ENCODE measurements at regions not wholly inside any gene's neighbourhood (a gene's known extent, or its start where the extent isn't known, plus 50 kb on each side); places are given as distances from the start of the nearest gene placed in this dataset.

DNA sequence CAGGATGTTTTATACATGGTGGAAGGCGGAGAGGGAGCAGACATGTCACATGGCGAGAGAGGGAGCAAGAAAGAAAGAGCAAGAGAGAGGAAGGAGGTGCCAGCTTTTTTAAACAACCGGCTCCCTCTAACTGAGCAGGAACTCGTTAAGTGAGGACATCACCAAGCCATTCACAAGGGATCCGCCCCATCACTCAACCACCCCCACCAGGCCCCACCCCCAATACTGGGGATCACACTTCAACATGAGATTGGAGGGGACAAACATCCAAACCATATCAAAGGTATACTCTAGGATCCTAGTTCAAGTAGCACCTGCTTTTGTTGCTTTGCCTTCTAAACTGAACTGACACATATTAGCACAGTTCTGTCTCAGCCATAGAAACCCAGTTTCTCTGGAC is 141.9 kb upstream of the KLF14 start:
- Histone ChIP-seq H3K4me1 (ENCODE audit: insufficient read depth, low read length, poor library complexity, severe bottlenecking) (peaks cover 63% of the 10 kb centered on the region), H3K27ac (ENCODE audit: low read depth, low read length, poor library complexity, severe bottlenecking) (peak overlapping the region; percentile 35), H3K36me3 (ENCODE audit: insufficient read depth, low read length, poor library complexity, severe bottlenecking) (peaks cover 66% of the 10 kb centered on the region), H3K4me3 (ENCODE audit: low read depth, low read length, poor library complexity, severe bottlenecking) (no peak overlapping the region), H3K27me3 (replicated peaks; ENCODE audit: insufficient read depth, low read depth, low read length, poor library complexity) (no peaks in the 10 kb centered on the region), H3K9me3 (ENCODE audit: low read depth, low read length, poor library complexity, severe bottlenecking) (no peaks in the 10 kb centered on the region)
- CTCF ChIA-PET = interaction anchor here (1.8 kb wide), 1 partner anchor 21 kb away, joined by 7 read pairs; no protein-coding TSS in a partner anchor
- TF ChIP-seq EZH2 (IDR thresholded peaks at IDR 0.05; ENCODE audit: borderline replicate concordance, low read depth, low read length, poor library complexity, severe bottlenecking) = no peak
- TF ChIP-seq, protein P1, sequence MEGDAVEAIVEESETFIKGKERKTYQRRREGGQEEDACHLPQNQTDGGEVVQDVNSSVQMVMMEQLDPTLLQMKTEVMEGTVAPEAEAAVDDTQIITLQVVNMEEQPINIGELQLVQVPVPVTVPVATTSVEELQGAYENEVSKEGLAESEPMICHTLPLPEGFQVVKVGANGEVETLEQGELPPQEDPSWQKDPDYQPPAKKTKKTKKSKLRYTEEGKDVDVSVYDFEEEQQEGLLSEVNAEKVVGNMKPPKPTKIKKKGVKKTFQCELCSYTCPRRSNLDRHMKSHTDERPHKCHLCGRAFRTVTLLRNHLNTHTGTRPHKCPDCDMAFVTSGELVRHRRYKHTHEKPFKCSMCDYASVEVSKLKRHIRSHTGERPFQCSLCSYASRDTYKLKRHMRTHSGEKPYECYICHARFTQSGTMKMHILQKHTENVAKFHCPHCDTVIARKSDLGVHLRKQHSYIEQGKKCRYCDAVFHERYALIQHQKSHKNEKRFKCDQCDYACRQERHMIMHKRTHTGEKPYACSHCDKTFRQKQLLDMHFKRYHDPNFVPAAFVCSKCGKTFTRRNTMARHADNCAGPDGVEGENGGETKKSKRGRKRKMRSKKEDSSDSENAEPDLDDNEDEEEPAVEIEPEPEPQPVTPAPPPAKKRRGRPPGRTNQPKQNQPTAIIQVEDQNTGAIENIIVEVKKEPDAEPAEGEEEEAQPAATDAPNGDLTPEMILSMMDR (conservative IDR thresholded peaks at IDR 0.05; ENCODE audit: low read depth, low read length) = no peak
- intact Hi-C loops (cut with micrococcal nuclease; ENCODE audit: unreplicated experiment) = no loop called here
- POLR2A ChIA-PET (ENCODE audit: low non-redundant PET) = no interaction called here
- no peak for DNase-seq (ENCODE audit: low spot score)
- no TSS peak for BruUV-seq (replicated peaks)

DNA sequence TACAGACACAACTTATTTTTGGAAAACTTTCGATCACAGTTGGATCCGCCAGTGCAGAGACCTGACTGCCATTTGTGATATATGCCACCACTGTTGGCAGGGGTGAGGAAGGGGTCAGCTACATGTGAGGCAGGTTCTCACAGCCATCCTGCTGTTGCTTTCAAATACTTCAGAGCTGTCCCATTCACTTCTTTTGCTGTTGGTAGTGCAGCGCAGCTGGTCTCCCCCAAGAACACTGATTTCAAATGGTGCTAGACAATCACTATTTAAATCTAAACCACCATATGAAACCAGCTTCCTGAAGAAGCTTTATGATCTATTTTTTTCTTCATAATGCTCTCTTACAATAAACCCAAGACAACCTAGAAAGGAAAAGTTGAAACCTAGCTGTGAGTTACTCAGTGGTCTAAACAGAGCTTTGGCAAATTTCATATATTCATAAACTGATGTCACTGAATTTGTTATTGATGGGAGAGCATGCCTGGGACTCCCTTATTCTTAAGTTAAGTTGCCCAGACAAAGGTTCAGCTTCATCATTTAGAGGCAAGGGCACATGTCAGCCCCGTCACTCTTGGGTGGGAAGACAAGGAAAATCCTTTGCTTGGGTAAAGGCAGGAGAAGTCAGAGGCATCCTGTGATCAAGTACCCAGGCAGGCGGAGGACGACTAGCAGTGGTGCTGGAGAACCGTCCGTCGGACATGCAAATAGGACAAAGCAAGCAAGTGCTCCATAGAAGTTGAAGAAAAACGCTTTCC is 143.4 kb upstream of the KLF14 start:
- ChIA-PET CTCF (interaction anchor here (0.5 to 1.2 kb wide), 4 partner anchors 15 to 163 kb away, joined by 3 to 5 read pairs (median 4); no protein-coding TSS in a partner anchor), POLR2A (ENCODE audit: low non-redundant PET) (interaction anchor here (0.5 to 0.6 kb wide), 3 partner anchors 158 to 518 kb away, joined by 3 to 8 read pairs (median 4); no protein-coding TSS in a partner anchor)
- Histone ChIP-seq H3K9me3 (ENCODE audit: low read depth, low read length, poor library complexity, severe bottlenecking) (no peaks in the 10 kb centered on the region), H3K27ac (ENCODE audit: low read depth, low read length, poor library complexity, severe bottlenecking) (peak overlapping the region; percentile 62), H3K36me3 (ENCODE audit: insufficient read depth, low read length, poor library complexity, severe bottlenecking) (peaks cover 71% of the 10 kb centered on the region), H3K27me3 (replicated peaks; ENCODE audit: insufficient read depth, low read depth, low read length, poor library complexity) (no peaks in the 10 kb centered on the region), H3K4me1 (ENCODE audit: insufficient read depth, low read length, poor library complexity, severe bottlenecking) (peaks cover 78% of the 10 kb centered on the region), H3K4me3 (ENCODE audit: low read depth, low read length, poor library complexity, severe bottlenecking) (no peak overlapping the region)
- no TSS peak for BruUV-seq (replicated peaks)
- intact Hi-C loops (cut with micrococcal nuclease; ENCODE audit: unreplicated experiment) = no loop called here
- no peak for DNase-seq (ENCODE audit: low spot score)
- TF ChIP-seq, protein P1 (conservative IDR thresholded peaks at IDR 0.05; ENCODE audit: low read depth, low read length) = no peak
- no peak for TF ChIP-seq EZH2 (IDR thresholded peaks at IDR 0.05; ENCODE audit: borderline replicate concordance, low read depth, low read length, poor library complexity, severe bottlenecking)

DNA sequence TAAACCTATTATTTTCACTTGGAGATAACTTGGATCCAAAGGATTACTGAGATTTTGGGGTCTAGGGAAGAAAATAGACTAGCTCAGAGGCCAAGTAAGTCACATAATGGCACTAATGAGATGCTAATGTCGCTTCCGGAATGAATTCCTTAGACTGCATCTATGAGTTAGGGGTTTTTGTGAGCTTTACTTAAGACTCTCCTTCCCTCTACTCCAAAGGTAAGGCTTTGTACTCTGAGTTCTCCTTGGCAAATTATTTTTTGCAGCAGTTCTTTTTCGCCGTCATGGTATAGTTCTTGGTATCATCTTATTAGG is 143.9 kb upstream of the KLF14 start:
- TF ChIP-seq, protein P1 (conservative IDR thresholded peaks at IDR 0.05; ENCODE audit: low read depth, low read length) = no peak
- TF ChIP-seq EZH2 (IDR thresholded peaks at IDR 0.05; ENCODE audit: borderline replicate concordance, low read depth, low read length, poor library complexity, severe bottlenecking) = no peak
- intact Hi-C loops (cut with micrococcal nuclease; ENCODE audit: unreplicated experiment) = no loop called here

More for the DNA sequence above, 143.9 kb upstream of the KLF14 start:
- no TSS peak for BruUV-seq (replicated peaks)
- Histone ChIP-seq H3K9me3 (ENCODE audit: low read depth, low read length, poor library complexity, severe bottlenecking) (no peaks in the 10 kb centered on the region), H3K4me1 (ENCODE audit: insufficient read depth, low read length, poor library complexity, severe bottlenecking) (peaks cover 83% of the 10 kb centered on the region), H3K4me3 (ENCODE audit: low read depth, low read length, poor library complexity, severe bottlenecking) (no peak overlapping the region), H3K36me3 (ENCODE audit: insufficient read depth, low read length, poor library complexity, severe bottlenecking) (peaks cover 71% of the 10 kb centered on the region), H3K27ac (ENCODE audit: low read depth, low read length, poor library complexity, severe bottlenecking) (peak overlapping the region; percentile 62), H3K27me3 (replicated peaks; ENCODE audit: insufficient read depth, low read depth, low read length, poor library complexity) (no peaks in the 10 kb centered on the region)
- ChIA-PET POLR2A (ENCODE audit: low non-redundant PET) (interaction anchor here (0.5 to 0.6 kb wide), 3 partner anchors 157 to 519 kb away, joined by 3 to 8 read pairs (median 4); no protein-coding TSS in a partner anchor), CTCF (interaction anchor here (0.5 to 1.2 kb wide), 4 partner anchors 15 to 163 kb away, joined by 3 to 5 read pairs (median 4); no protein-coding TSS in a partner anchor)
- peak; percentile 87 for DNase-seq (ENCODE audit: low spot score)

Data from A673 (cell line).